Right cardiac atrium (tissue), 5 donors: ENCODE measurements at regions not wholly inside any gene's neighbourhood (a gene's known extent, or its start where the extent isn't known, plus 50 kb on each side); places are given as distances from the start of the nearest gene placed in this dataset.

Source experiments
- ATAC-seq, 2 donors: fragments of 200-7000 bp; cut with Tn5 transposase; one replicate each; pipeline versions ENCODE4 v1.8.0 to v1.9.1; 2020; ENCODE audit warnings: moderate library complexity in 2 of 2, mild to moderate bottlenecking in 1 of 2
- DNase-seq, 3 donors: peaks; one replicate each; pipeline ENCODE4 v3.0.0-alpha.2; 2020
- H3K27ac ChIP-seq: one replicate; pipeline ENCODE4 v1.5.1; 2013; ENCODE audit warnings: mild to moderate bottlenecking, low read length, control low read depth, moderate library complexity
- H3K27me3 ChIP-seq: one replicate; pipeline ENCODE4 v1.6.1; 2013; ENCODE audit not compliant: control insufficient read depth, insufficient read depth
- H3K4me1 ChIP-seq: one replicate; pipeline ENCODE4 v1.6.1; 2013; ENCODE audit warnings: low read length; ENCODE audit not compliant: control insufficient read depth, insufficient read depth
- H3K4me3 ChIP-seq: one replicate; pipeline ENCODE4 v1.5.1; 2013; ENCODE audit warnings: low read length, control low read depth
- H3K9me3 ChIP-seq: one replicate; pipeline ENCODE4 v1.6.1; 2013; ENCODE audit warnings: low read length; ENCODE audit not compliant: control insufficient read depth
- WGBS: extraction: QIAGEN DNeasy Blood & Tissue Kit; methylation state at CpG from one replicate; pipeline ENCODE4 v1.1.7; 2013; 5-methylcytosine and 5-hydroxymethylcytosine counted together
- intact Hi-C, 4 donors: fragments of 100-400 bp; cut with DNase I; formaldehyde crosslinking; loops; one replicate each; pipeline versions ENCODE4 v1.11.0 to v1.14.0; 2022 to 2023
- donor health status: healthy with polysubstance abuse.
- donor health status: DM: no; HTN: yes; CAD: no.
- donor health status: DM: no; HTN: no; CAD: no.
- donor health status: DM: no; HTN: yes; CAD: no; lungs with severe emphysema.
- donor health status: DM: yes; HTN: yes; CAD: no.

GRCh38 chr2:139020287-139020686 lies 240.1 kb upstream of the NXPH2 start:
- Histone ChIP-seq H3K4me3 (no peak overlapping the region), H3K9me3 (no peaks in the 10 kb centered on the region), H3K4me1 (no peaks in the 10 kb centered on the region), H3K27ac (no peak overlapping the region), H3K27me3 (no peaks in the 10 kb centered on the region)
- ATAC-seq, result no peak
- 60% methylated on average over 1 of the region's 1 CpG for WGBS
- intact Hi-C loops, result no loop called here
- DNase-seq, result no peak

GRCh38 chr2:139018252-139018651 lies 238.1 kb upstream of the NXPH2 start:
- Histone ChIP-seq H3K9me3 (no peaks in the 10 kb centered on the region), H3K4me1 (no peaks in the 10 kb centered on the region), H3K4me3 (no peak overlapping the region), H3K27me3 (no peaks in the 10 kb centered on the region), H3K27ac (no peak overlapping the region)
- WGBS, result 83% methylated on average over 2 of the region's 2 CpGs
- intact Hi-C loops, result no loop called here
- no peak for DNase-seq
- peak in 1 of 2 donors; percentile 16 for ATAC-seq

GRCh38 chr2:139007130-139007529 lies 226.9 kb upstream of the NXPH2 start:
- H3K9me3 ChIP-seq, result no peaks in the 10 kb centered on the region
- H3K27me3 ChIP-seq, result no peaks in the 10 kb centered on the region
- no peak overlapping the region for H3K27ac ChIP-seq
- ATAC-seq, result no peak
- H3K4me1 ChIP-seq, result no peaks in the 10 kb centered on the region
- no peak overlapping the region for H3K4me3 ChIP-seq
- intact Hi-C loops, result no loop called here
- no peak for DNase-seq

- Histone ChIP-seq H3K9me3 (no peaks in the 10 kb centered on the region), H3K27me3 (no peaks in the 10 kb centered on the region), H3K4me3 (no peak overlapping the region), H3K4me1 (no peaks in the 10 kb centered on the region), H3K27ac (no peak overlapping the region)
- ATAC-seq (no peak), DNase-seq (no peak)
- 68% methylated on average over 6 of the region's 6 CpGs for WGBS
- intact Hi-C loops, result no loop called here
Observed at GRCh38 chr2:139000131-139000785, 220.1 kb upstream of the NXPH2 start.

GRCh38 chr2:138997856-138998517 lies 217.8 kb upstream of the NXPH2 start:
- no peak for DNase-seq
- Histone ChIP-seq H3K4me1 (no peaks in the 10 kb centered on the region), H3K4me3 (no peak overlapping the region), H3K27me3 (no peaks in the 10 kb centered on the region), H3K27ac (no peak overlapping the region), H3K9me3 (no peaks in the 10 kb centered on the region)
- 69% methylated on average over 3 of the region's 3 CpGs for WGBS
- intact Hi-C loops, result no loop called here
- ATAC-seq, result no peak

GRCh38 chr2:138997346-138997745 lies 217.2 kb upstream of the NXPH2 start:
- DNase-seq, result no peak
- 79% methylated on average over 2 of the region's 2 CpGs for WGBS
- intact Hi-C loops, result no loop called here

GRCh38 chr2:138994502-138994901 lies 214.3 kb upstream of the NXPH2 start:
- no peak overlapping the region for H3K4me3 ChIP-seq
- H3K27me3 ChIP-seq, result no peaks in the 10 kb centered on the region
- 66% methylated on average over 1 of the region's 1 CpG for WGBS
- DNase-seq (no peak), ATAC-seq (no peak)
- intact Hi-C loops, result no loop called here
- H3K9me3 ChIP-seq, result no peaks in the 10 kb centered on the region
- no peak overlapping the region for H3K27ac ChIP-seq
- no peaks in the 10 kb centered on the region for H3K4me1 ChIP-seq

More at GRCh38 chr2:138997346-138997745, 217.2 kb upstream of the NXPH2 start:
- H3K4me1 ChIP-seq, result no peaks in the 10 kb centered on the region
- no peak overlapping the region for H3K4me3 ChIP-seq
- no peaks in the 10 kb centered on the region for H3K27me3 ChIP-seq
- H3K27ac ChIP-seq, result no peak overlapping the region
- no peak for ATAC-seq
- H3K9me3 ChIP-seq, result no peaks in the 10 kb centered on the region

- Histone ChIP-seq H3K4me1 (no peaks in the 10 kb centered on the region), H3K27me3 (no peaks in the 10 kb centered on the region), H3K27ac (no peak overlapping the region), H3K4me3 (no peak overlapping the region), H3K9me3 (no peaks in the 10 kb centered on the region)
- ATAC-seq (no peak), DNase-seq (no peak)
- intact Hi-C loops, result no loop called here
- WGBS, result 66% methylated on average over 1 of the region's 1 CpG
Observed at GRCh38 chr2:138985881-138986280, 205.7 kb upstream of the NXPH2 start.

GRCh38 chr2:138979131-138979785 lies 199.1 kb upstream of the NXPH2 start:
- intact Hi-C loops, result no loop called here
- no peaks in the 10 kb centered on the region for H3K4me1 ChIP-seq
- H3K27me3 ChIP-seq, result no peaks in the 10 kb centered on the region
- ATAC-seq (no peak), DNase-seq (no peak)
- no peak overlapping the region for H3K4me3 ChIP-seq
- 56% methylated on average over 4 of the region's 4 CpGs for WGBS
- H3K27ac ChIP-seq, result no peak overlapping the region
- no peaks in the 10 kb centered on the region for H3K9me3 ChIP-seq

- no peak for DNase-seq
- no peaks in the 10 kb centered on the region for H3K9me3 ChIP-seq
- no peaks in the 10 kb centered on the region for H3K27me3 ChIP-seq
- WGBS, result 81% methylated on average over 1 of the region's 1 CpG
- H3K4me1 ChIP-seq, result no peaks in the 10 kb centered on the region
- intact Hi-C loops, result no loop called here
- no peak for ATAC-seq
- H3K4me3 ChIP-seq, result no peak overlapping the region
- no peak overlapping the region for H3K27ac ChIP-seq
Observed at GRCh38 chr2:138974651-138975050, 194.5 kb upstream of the NXPH2 start.

GRCh38 chr2:138964418-138964817 lies 184.2 kb upstream of the NXPH2 start:
- WGBS, result 87% methylated on average over 1 of the region's 1 CpG
- no peaks in the 10 kb centered on the region for H3K4me1 ChIP-seq
- H3K9me3 ChIP-seq, result no peaks in the 10 kb centered on the region
- H3K27ac ChIP-seq, result no peak overlapping the region
- no peak for DNase-seq
- H3K4me3 ChIP-seq, result no peak overlapping the region
- intact Hi-C loops, result no loop called here
- ATAC-seq, result no peak
- no peaks in the 10 kb centered on the region for H3K27me3 ChIP-seq
